CD4-positive, alpha-beta T cell (primary cell): ENCODE measurements at regions not wholly inside any gene's neighbourhood (a gene's known extent, or its start where the extent isn't known, plus 50 kb on each side); places are given as distances from the start of the nearest gene placed in this dataset.

Source experiments
- ATAC-seq: fragments of 200-7000 bp; cut with Tn5 transposase; one replicate; pipeline ENCODE4 v1.10.0; 2022; ENCODE audit warnings: mild to moderate bottlenecking; ENCODE audit not compliant: poor library complexity
- CTCF ChIA-PET: fragments of 350-600 bp; sonication (Branson Sonifier 250); formaldehyde crosslinking; loops from one replicate; lab custom pipeline; 2021; ENCODE audit warnings: antibody characterized with exemption, inconsistent platforms; lab: Charles Lee
- POLR2A ChIA-PET: fragments of 350-600 bp; sonication (Branson Sonifier 250); formaldehyde crosslinking; loops from one replicate; lab custom pipeline; 2021; ENCODE audit warnings: antibody characterized with exemption, inconsistent platforms; lab: Charles Lee
- DNase-seq, 14 experiments: peaks; one replicate each; pipeline ENCODE4 v3.0.0-alpha.2; 2013 to 2020; ENCODE audit warnings: mixed read lengths in 2 of 14
- H3K27ac ChIP-seq, 2 donors: one replicate each; pipeline versions ENCODE4 v1.5.1 to v1.7.0; 2013; ENCODE audit warnings: low read length in 2 of 2, low read depth in 1 of 2, mild to moderate bottlenecking in 1 of 2
- H3K27me3 ChIP-seq, 2 experiments: 1 replicate in 1 of 2; 2 replicates in 1 of 2; pipeline versions ENCODE4 v1.6.1 to v1.7.0; 2013; ENCODE audit warnings: low read length in 2 of 2, control low read depth in 1 of 2, mild to moderate bottlenecking in 1 of 2, moderate library complexity in 1 of 2; ENCODE audit not compliant: insufficient read depth in 2 of 2, control insufficient read depth in 1 of 2
- H3K36me3 ChIP-seq: one replicate; pipeline ENCODE4 v1.6.1; 2013; ENCODE audit warnings: low read length, control low read depth; ENCODE audit not compliant: insufficient read depth
- H3K4me1 ChIP-seq: one replicate; pipeline ENCODE4 v1.6.1; 2013; ENCODE audit warnings: low read length, control low read depth; ENCODE audit not compliant: insufficient read depth
- H3K4me3 ChIP-seq: one replicate; pipeline ENCODE4 v1.5.1; 2013; ENCODE audit warnings: mild to moderate bottlenecking, low read length, moderate library complexity
- H3K9me3 ChIP-seq, 2 experiments: 1 replicate in 1 of 2; 2 replicates in 1 of 2; pipeline versions ENCODE4 v1.6.1 to v1.7.0; 2013; ENCODE audit warnings: low read length in 2 of 2, mild to moderate bottlenecking in 2 of 2, control low read depth in 1 of 2, moderate library complexity in 1 of 2; ENCODE audit not compliant: control insufficient read depth in 1 of 2, insufficient read depth in 1 of 2
- H3K27ac Mint-ChIP-seq: one replicate; pipeline ENCODE4 v1.8.0; 2020; ENCODE audit warnings: mixed read lengths
- H3K27me3 Mint-ChIP-seq: one replicate; pipeline ENCODE4 v1.8.0; 2021; ENCODE audit warnings: mixed read lengths
- H3K36me3 Mint-ChIP-seq: one replicate; pipeline ENCODE4 v1.8.0; 2021; ENCODE audit warnings: low read depth, mixed read lengths
- H3K4me1 Mint-ChIP-seq: one replicate; pipeline ENCODE4 v1.8.0; 2021; ENCODE audit warnings: low read depth, mixed read lengths
- H3K4me3 Mint-ChIP-seq: one replicate; pipeline ENCODE4 v1.8.0; 2020; ENCODE audit warnings: mild to moderate bottlenecking, mixed read lengths
- H3K9me3 Mint-ChIP-seq: one replicate; pipeline ENCODE4 v1.8.0; 2020; ENCODE audit warnings: mixed read lengths
- CTCF ChIP-seq: fragments of 200-600 bp; IDR thresholded peaks from one replicate; pipeline ENCODE4 v1.8.0; 2022; ENCODE audit warnings: antibody characterized with exemption, mild to moderate bottlenecking
- intact Hi-C, 2 experiments: fragments of 100-400 bp; cut with DNase I in 1 of 2; cut with micrococcal nuclease in 1 of 2; formaldehyde crosslinking; loops; one replicate each; pipeline versions ENCODE4 v1.15.1 to v1.9.0; 2023 to 2025; cut with DNase I, micrococcal nuclease

- Histone ChIP-seq H3K9me3 (peaks cover 8 to 12% of the 10 kb centered on the region in 2 experiments), H3K4me1 (no peaks in the 10 kb centered on the region), H3K27me3 (no peaks in the 10 kb centered on the region), H3K36me3 (no peaks in the 10 kb centered on the region), H3K27ac (no peak overlapping the region), H3K4me3 (no peak overlapping the region)
- Mint-ChIP-seq H3K4me3 (no peak overlapping the region), H3K4me1 (no peaks in the 10 kb centered on the region), H3K27me3 (no peaks in the 10 kb centered on the region), H3K9me3 (peaks cover 2% of the 10 kb centered on the region), H3K27ac (no peak overlapping the region), H3K36me3 (no peaks in the 10 kb centered on the region)
- DNase-seq (no peak), ATAC-seq (no peak)
- TF ChIP-seq CTCF, result no peak
- intact Hi-C loops, result no loop called here
- POLR2A ChIA-PET, result no interaction called here
- CTCF ChIA-PET, result no interaction called here
These were observed 167.0 kb upstream of the PCDH7 start for GRCh38 chr4:30553151-30553550.

- Histone ChIP-seq H3K27ac (no peak overlapping the region), H3K4me3 (no peak overlapping the region), H3K9me3 (peaks cover 8 to 12% of the 10 kb centered on the region in 2 experiments), H3K4me1 (no peaks in the 10 kb centered on the region), H3K36me3 (no peaks in the 10 kb centered on the region), H3K27me3 (no peaks in the 10 kb centered on the region)
- DNase-seq (no peak), ATAC-seq (no peak)
- ChIA-PET CTCF (no interaction called here), POLR2A (no interaction called here)
- no peak overlapping the region for H3K4me3 Mint-ChIP-seq
- peaks cover 2% of the 10 kb centered on the region for H3K9me3 Mint-ChIP-seq
- no peaks in the 10 kb centered on the region for H3K36me3 Mint-ChIP-seq
- intact Hi-C loops, result no loop called here
- no peaks in the 10 kb centered on the region for H3K4me1 Mint-ChIP-seq
- H3K27ac Mint-ChIP-seq, result no peak overlapping the region
- no peaks in the 10 kb centered on the region for H3K27me3 Mint-ChIP-seq
- no peak for TF ChIP-seq CTCF
These were observed 166.5 kb upstream of the PCDH7 start for GRCh38 chr4:30553706-30554105.

GRCh38 chr4:30555775-30556174 lies 164.4 kb upstream of the PCDH7 start:
- H3K4me1 Mint-ChIP-seq, result no peaks in the 10 kb centered on the region
- ATAC-seq, result no peak
- no peak overlapping the region for H3K4me3 Mint-ChIP-seq
- POLR2A ChIA-PET, result no interaction called here
- Histone ChIP-seq H3K4me1 (no peaks in the 10 kb centered on the region), H3K27me3 (no peaks in the 10 kb centered on the region), H3K4me3 (no peak overlapping the region), H3K27ac (no peak overlapping the region), H3K36me3 (no peaks in the 10 kb centered on the region), H3K9me3 (peaks cover 8 to 12% of the 10 kb centered on the region in 2 experiments)
- H3K27ac Mint-ChIP-seq, result no peak overlapping the region
- CTCF ChIA-PET, result no interaction called here
- no peaks in the 10 kb centered on the region for H3K36me3 Mint-ChIP-seq
- DNase-seq, result no peak
- intact Hi-C loops, result no loop called here
- peaks cover 7% of the 10 kb centered on the region for H3K9me3 Mint-ChIP-seq
- no peak for TF ChIP-seq CTCF
- H3K27me3 Mint-ChIP-seq, result no peaks in the 10 kb centered on the region
